HTR-8/SVneo (cell line): ENCODE measurements at regions not wholly inside any gene's neighbourhood (a gene's known extent, or its start where the extent isn't known, plus 50 kb on each side); places are given as distances from the start of the nearest gene placed in this dataset.

Experiments used
- DNase-seq: peaks from one replicate; pipeline ENCODE4 v3.0.0; 2011; ENCODE audit warnings: low spot score, mixed read lengths; ENCODE audit not compliant: insufficient read length
- FAIRE-seq: peaks from 2 replicates; lab custom pipeline; 2011; peaks lifted over from hg19 to GRCh38; lab: Jason Lieb, UNC

DNA sequence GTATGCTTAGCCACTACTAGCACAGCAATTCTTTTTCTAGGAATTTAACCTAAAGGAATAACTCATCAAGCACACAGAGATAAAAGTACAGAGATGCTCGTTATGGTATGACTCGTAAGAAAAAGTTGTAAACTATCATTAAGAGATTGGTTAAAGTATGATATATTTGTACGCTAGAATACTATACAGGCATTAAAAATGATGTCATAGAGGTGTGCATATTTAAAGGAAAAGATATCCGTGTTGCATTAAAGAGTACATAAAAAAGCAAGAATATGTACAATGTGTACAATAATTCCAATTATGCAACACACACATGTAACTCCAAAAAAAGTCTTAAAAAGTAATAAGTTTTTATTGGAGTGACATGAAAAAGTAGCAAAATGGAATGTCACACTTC lies 54.5 kb upstream of the PALM2AKAP2 start:
- no peak for DNase-seq
- no peak for FAIRE-seq

DNA sequence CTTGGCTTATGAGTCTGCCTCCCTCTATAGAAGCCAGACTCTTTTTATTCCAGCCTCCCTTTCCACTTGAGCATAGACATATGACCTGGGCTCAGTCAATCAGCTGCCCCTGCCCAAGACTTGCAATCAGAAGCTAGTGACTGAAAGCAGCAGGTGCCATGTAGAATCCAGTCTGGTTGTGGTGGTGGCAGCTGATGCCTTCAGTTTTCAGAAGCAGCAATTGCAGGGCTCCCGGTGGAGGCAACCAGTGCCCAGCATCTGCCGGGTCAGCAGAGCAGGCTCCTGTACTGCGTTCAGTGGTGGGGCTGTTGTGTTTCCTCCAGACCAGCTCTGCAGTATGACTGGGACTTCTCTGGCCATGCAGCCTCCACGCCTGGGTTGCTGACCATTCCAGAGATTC lies 53.9 kb upstream of the PALM2AKAP2 start:
- DNase-seq (no peak), FAIRE-seq (no peak)

DNA sequence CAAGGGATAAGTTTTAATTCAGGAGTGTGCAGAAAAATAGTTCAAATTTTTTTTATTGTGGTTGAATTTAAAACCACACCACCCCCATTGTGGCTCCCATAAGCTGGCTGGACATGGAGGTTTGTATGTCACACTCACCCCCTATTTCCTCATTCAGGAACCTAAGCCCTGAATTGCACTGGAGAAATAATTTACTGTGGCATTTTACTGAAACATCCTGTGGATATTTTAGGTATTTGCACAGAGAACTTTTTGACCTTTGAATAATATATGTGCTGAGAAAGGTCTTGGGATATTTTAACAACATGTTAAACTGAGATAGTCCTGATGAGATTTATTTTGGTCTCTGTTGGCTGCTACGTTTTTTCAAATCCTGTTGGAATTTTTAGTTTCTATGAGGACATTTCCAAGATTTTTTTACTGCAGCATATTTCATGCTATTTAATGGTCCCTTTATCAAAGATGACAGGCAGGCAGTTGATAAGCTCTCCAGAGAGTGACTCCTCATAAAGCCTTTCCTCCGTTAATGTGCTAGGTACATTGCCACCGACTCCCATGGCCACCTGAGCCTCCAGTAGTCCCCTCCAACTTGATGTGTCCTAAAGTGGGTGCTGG lies 51.2 kb upstream of the PALM2AKAP2 start:
- no peak for DNase-seq
- FAIRE-seq, result no peak

DNA sequence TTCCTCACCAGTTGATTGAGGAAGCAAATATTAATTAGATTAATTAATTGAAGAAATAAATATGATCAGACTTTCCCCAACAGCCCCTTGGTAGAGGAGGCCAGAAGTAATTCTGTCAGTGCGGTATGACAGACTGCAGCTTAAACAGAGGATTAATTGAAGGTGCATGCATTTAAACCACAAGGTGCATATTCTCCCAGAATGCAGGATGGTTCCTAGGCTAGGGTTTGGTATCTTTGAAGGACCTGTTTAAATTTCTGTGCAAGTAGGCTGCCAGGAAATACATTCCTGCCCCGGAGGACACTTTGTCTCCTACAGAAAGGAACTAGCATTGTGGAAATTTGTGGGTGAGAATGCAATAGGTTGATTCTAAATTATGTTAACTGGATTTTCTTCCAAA lies 50.5 kb upstream of the PALM2AKAP2 start:
- FAIRE-seq (no peak), DNase-seq (no peak)
